Heart right ventricle (tissue), 16 donors: ENCODE measurements at regions not wholly inside any gene's neighbourhood (a gene's known extent, or its start where the extent isn't known, plus 50 kb on each side); places are given as distances from the start of the nearest gene placed in this dataset.

Source experiments
- ATAC-seq, 8 donors: fragments of 200-7000 bp; cut with Tn5 transposase; one replicate each; pipeline ENCODE4 v1.9.1; 2020; ENCODE audit warnings: mild to moderate bottlenecking in 8 of 8, moderate library complexity in 8 of 8, moderate number of reproducible peaks in 1 of 8
- DNase-seq, 2 donors: peaks; one replicate each; pipeline ENCODE4 v3.0.0-alpha.2; 2020
- H3K27ac ChIP-seq, 10 donors: fragments of 200-600 bp; sonication (generic) in 2 of 10; one replicate each; pipeline versions ENCODE4 v1.5.0 to v1.8.0; 2020 to 2022; ENCODE audit warnings: mild to moderate bottlenecking in 3 of 10
- H3K27me3 ChIP-seq, 7 donors: fragments of 200-600 bp; one replicate each; pipeline ENCODE4 v1.8.0; 2021 to 2022; ENCODE audit warnings: mild to moderate bottlenecking in 2 of 7
- H3K36me3 ChIP-seq, 9 donors: fragments of 200-600 bp; sonication (generic) in 1 of 9; one replicate each; pipeline versions ENCODE4 v1.5.0 to v1.8.0; 2020 to 2022; ENCODE audit warnings: mild to moderate bottlenecking in 2 of 9
- H3K4me1 ChIP-seq, 9 donors: fragments of 200-600 bp; sonication (generic) in 1 of 9; one replicate each; pipeline versions ENCODE4 v1.5.0 to v1.8.0; 2020 to 2022; ENCODE audit warnings: mild to moderate bottlenecking in 4 of 9
- H3K4me3 ChIP-seq, 10 donors: fragments of 200-600 bp; sonication (generic) in 2 of 10; one replicate each; pipeline versions ENCODE4 v1.5.0 to v1.8.0; 2020 to 2022; ENCODE audit warnings: mild to moderate bottlenecking in 7 of 10, moderate library complexity in 2 of 10
- H3K9me3 ChIP-seq, 11 donors: fragments of 200-600 bp in 10 of 11; sonication (generic) in 2 of 11; one replicate each; pipeline versions ENCODE4 v1.5.0 to v1.8.0; 2013 to 2022; ENCODE audit warnings: mild to moderate bottlenecking in 2 of 11, control low read depth in 1 of 11, moderate library complexity in 1 of 11
- WGBS, 2 donors: extraction: QIAGEN DNeasy Blood & Tissue Kit; methylation state at CpG; one replicate each; pipeline ENCODE4 v1.1.7; 2013; ENCODE audit warnings: inconsistent platforms in 1 of 2; 5-methylcytosine and 5-hydroxymethylcytosine counted together
- intact Hi-C, 10 donors: fragments of 100-400 bp; cut with DNase I; formaldehyde crosslinking; loops; one replicate each; pipeline versions ENCODE4 v1.11.1 to v1.14.2; 2022
- TF ChIP-seq, protein P1 (sequence below), 9 donors: fragments of 200-600 bp; sonication (generic) in 2 of 9; IDR thresholded peaks; one replicate each; pipeline versions ENCODE4 v1.5.0 to v1.8.0; 2021 to 2022; ENCODE audit warnings: antibody characterized with exemption in 9 of 9, mild to moderate bottlenecking in 5 of 9, moderate library complexity in 1 of 9
- donor health status: Arrhythmogenic right ventricular cardiomyopathy.
- donor health status: ischemic (EF 13 %, LVEDD 7.1; RV severe dilation, severe dysfunction).
- donor health status: healthy with polysubstance abuse.
- donor health status: DM: no; HTN: yes; CAD: no.
- donor health status: DM: no; HTN: no; CAD: no.
- donor health status: ischemic (EF 25% LVEDD 6.9; RV normal size, moderate dysfunction).
- donor health status: ischemic (EF 25% LVEDD 5.7; RV mildly dilated, moderate dysfunction).
- donor health status: healthy.
- donor health status: DM: yes; HTN: yes; CAD: no.
- donor health status: Ischemic cardiomyopathy.
- donor health status: ischemic (EF 35%, LVEDD 5.7; RV mildly dilated, moderate dysfunction).
- donor health status: nonischemic (EF 11% LVEDD 7.7; RV severe dilation, severe dysfunction).
- donor health status: DM: yes; HTN: yes; CAD: no.
- donor health status: PGD.
- donor health status: ischemic (EF 29% LVEDD 5.4; RV normal size, mild dysfunction).
- donor health status: nonischemic (EF 23%, LVEDD 6.1; RV moderate dilation, normal function).

DNA sequence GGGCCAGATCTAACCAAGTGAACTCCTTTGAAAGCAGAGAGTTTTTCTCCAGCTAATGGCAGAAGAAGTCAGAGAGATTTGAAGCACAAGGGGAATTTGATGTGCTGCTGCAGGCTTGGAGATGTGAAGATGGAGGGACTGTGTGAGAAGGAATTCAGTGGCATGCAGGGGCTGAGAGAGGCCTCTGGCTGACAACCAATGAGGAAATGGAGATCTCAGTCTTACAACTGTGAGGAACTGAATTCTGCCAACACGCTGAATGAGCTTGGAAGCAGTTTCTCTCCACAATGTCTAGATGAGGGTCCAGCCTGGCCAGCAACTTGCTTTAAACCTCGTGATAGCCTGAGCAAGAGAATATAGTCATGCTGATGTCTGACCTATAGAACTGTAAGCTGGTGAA lies 224.1 kb upstream of the DPP10 start:
- intact Hi-C loops = no loop called here
- DNase-seq (no peak), ATAC-seq (no peak)
- TF ChIP-seq, protein P1, sequence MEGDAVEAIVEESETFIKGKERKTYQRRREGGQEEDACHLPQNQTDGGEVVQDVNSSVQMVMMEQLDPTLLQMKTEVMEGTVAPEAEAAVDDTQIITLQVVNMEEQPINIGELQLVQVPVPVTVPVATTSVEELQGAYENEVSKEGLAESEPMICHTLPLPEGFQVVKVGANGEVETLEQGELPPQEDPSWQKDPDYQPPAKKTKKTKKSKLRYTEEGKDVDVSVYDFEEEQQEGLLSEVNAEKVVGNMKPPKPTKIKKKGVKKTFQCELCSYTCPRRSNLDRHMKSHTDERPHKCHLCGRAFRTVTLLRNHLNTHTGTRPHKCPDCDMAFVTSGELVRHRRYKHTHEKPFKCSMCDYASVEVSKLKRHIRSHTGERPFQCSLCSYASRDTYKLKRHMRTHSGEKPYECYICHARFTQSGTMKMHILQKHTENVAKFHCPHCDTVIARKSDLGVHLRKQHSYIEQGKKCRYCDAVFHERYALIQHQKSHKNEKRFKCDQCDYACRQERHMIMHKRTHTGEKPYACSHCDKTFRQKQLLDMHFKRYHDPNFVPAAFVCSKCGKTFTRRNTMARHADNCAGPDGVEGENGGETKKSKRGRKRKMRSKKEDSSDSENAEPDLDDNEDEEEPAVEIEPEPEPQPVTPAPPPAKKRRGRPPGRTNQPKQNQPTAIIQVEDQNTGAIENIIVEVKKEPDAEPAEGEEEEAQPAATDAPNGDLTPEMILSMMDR (IDR thresholded peaks at IDR 0.05) = no peak
- Histone ChIP-seq H3K36me3 (no peaks in the 10 kb centered on the region), H3K27me3 (peaks cover 0 to 4% (median 0%) of the 10 kb centered on the region in 7 donors), H3K4me3 (no peak overlapping the region), H3K9me3 (no peaks in the 10 kb centered on the region), H3K27ac (no peak overlapping the region), H3K4me1 (no peaks in the 10 kb centered on the region)
- 41 to 54% methylated on average over 2 of the region's 2 CpGs for WGBS, 2 donors

DNA sequence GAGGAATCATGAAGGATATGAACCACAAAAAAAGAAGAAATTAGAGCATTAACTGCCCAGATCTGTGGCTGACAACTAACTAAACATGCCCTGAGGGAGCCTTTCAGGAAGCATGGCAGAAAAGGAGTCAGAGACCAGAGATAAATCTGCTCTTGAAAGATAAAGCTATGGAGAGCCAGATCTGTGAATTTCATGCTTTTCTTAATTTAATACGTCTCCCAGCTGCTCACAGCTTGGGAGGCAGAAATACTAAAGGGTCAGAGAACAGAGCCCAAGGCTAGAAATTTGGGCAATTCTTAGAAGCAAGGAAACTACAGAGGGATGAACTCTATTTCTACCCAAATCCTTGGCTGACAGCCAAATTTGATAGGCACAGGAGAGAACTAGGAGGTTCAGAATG lies 223.0 kb upstream of the DPP10 start:
- intact Hi-C loops = no loop called here
- WGBS, 2 donors = 21 to 38% methylated on average over 1 of the region's 1 CpG
- ATAC-seq = no peak
- no peaks in the 10 kb centered on the region for H3K4me1 ChIP-seq
- H3K9me3 ChIP-seq = no peaks in the 10 kb centered on the region
- H3K36me3 ChIP-seq = no peaks in the 10 kb centered on the region
- TF ChIP-seq, protein P1 (IDR thresholded peaks at IDR 0.05) = no peak
- no peak for DNase-seq
- H3K27me3 ChIP-seq = peaks cover 0 to 3% (median 0%) of the 10 kb centered on the region in 7 donors
- no peak overlapping the region for H3K27ac ChIP-seq
- no peak overlapping the region for H3K4me3 ChIP-seq

- H3K27ac ChIP-seq = no peak overlapping the region
- ATAC-seq = no peak
- DNase-seq = no peak
Measured at GRCh38 chr2:114222344-114222743, 220.1 kb upstream of the DPP10 start.

DNA sequence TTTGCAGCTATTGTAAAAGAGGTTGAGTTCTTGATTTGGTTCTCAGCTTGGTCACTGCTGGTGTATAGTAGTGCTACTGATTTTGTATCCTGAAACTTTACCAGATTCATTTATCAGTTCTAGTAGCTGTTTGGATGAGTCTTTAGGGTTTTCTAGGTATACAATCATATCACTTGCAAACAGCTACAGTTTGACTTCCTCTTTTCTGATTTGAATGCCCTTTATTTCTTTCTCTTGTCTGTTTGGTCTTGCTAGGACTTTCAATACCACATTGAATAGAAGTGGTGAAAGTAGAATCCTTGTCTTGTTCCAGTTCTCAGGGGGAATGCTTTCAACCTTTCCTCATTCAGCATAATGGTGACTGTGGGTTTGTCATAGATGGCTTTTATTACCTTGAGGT lies 210.5 kb upstream of the DPP10 start:
- TF ChIP-seq, protein P1 (IDR thresholded peaks at IDR 0.05) = no peak

More at GRCh38 chr2:114222344-114222743, 220.1 kb upstream of the DPP10 start:
- no peaks in the 10 kb centered on the region for H3K9me3 ChIP-seq
- H3K36me3 ChIP-seq = no peaks in the 10 kb centered on the region
- TF ChIP-seq, protein P1 (IDR thresholded peaks at IDR 0.05) = no peak
- WGBS, 2 donors = 10 to 43% methylated on average over 1 of the region's 1 CpG
- H3K27me3 ChIP-seq = peaks cover 0 to 3% (median 0%) of the 10 kb centered on the region in 7 donors
- intact Hi-C loops = no loop called here
- H3K4me3 ChIP-seq = no peak overlapping the region
- H3K4me1 ChIP-seq = no peaks in the 10 kb centered on the region

More for the DNA sequence above, 210.5 kb upstream of the DPP10 start:
- Histone ChIP-seq H3K9me3 (peaks cover 0 to 22% (median 0%) of the 10 kb centered on the region in 11 donors), H3K36me3 (no peaks in the 10 kb centered on the region), H3K27ac (no peak overlapping the region), H3K4me3 (no peak overlapping the region), H3K27me3 (no peaks in the 10 kb centered on the region), H3K4me1 (no peaks in the 10 kb centered on the region)
- ATAC-seq (no peak), DNase-seq (no peak)
- intact Hi-C loops = no loop called here
